Colonic mucosa (tissue), 4 donors: ENCODE measurements at regions not wholly inside any gene's neighbourhood (a gene's known extent, or its start where the extent isn't known, plus 50 kb on each side); places are given as distances from the start of the nearest gene placed in this dataset.

ENCODE experiments used
- DNase-seq: peaks from one replicate; pipeline ENCODE4 v3.0.0-alpha.2; 2020
- H3K27ac ChIP-seq: fragments of 200-600 bp; one replicate; pipeline ENCODE4 v1.8.0; 2021
- H3K27me3 ChIP-seq: fragments of 200-600 bp; one replicate; pipeline ENCODE4 v1.8.0; 2021
- H3K36me3 ChIP-seq: fragments of 200-600 bp; one replicate; pipeline ENCODE4 v1.8.0; 2021
- H3K4me1 ChIP-seq: fragments of 200-600 bp; one replicate; pipeline ENCODE4 v1.8.0; 2021; ENCODE audit warnings: mild to moderate bottlenecking
- H3K4me3 ChIP-seq: fragments of 200-600 bp; one replicate; pipeline ENCODE4 v1.8.0; 2021
- H3K9ac ChIP-seq, 2 donors: one replicate each; pipeline ENCODE4 v1.7.0; 2013; ENCODE audit warnings: control low read depth in 2 of 2, low read depth in 2 of 2, low read length in 2 of 2
- H3K9me3 ChIP-seq: fragments of 200-600 bp; one replicate; pipeline ENCODE4 v1.8.0; 2021
- CTCF ChIP-seq: fragments of 200-600 bp; IDR thresholded peaks from one replicate; pipeline ENCODE4 v1.8.0; 2022; ENCODE audit warnings: antibody characterized with exemption, mild to moderate bottlenecking
- intact Hi-C: fragments of 100-400 bp; cut with DNase I; formaldehyde crosslinking; loops from one replicate; pipeline ENCODE4 v1.14.1; 2022
- donor health status: healthy.
- donor health status: DM: no; HTN: no; CAD: no.
- donor health status: DM: no; HTN: no; CAD: no.

- H3K9ac ChIP-seq, result no peak overlapping the region
- H3K4me3 ChIP-seq, result no peak overlapping the region
- no peaks in the 10 kb centered on the region for H3K4me1 ChIP-seq
- no peaks in the 10 kb centered on the region for H3K9me3 ChIP-seq
- intact Hi-C loops, result no loop called here
- no peaks in the 10 kb centered on the region for H3K36me3 ChIP-seq
- no peak for TF ChIP-seq CTCF
- H3K27ac ChIP-seq, result no peak overlapping the region
- no peaks in the 10 kb centered on the region for H3K27me3 ChIP-seq
- no peak for DNase-seq
Measured at GRCh38 chr11:106447631-106448191, 370.2 kb downstream of the AASDHPPT start.

- no peaks in the 10 kb centered on the region for H3K36me3 ChIP-seq
- DNase-seq, result no peak
- no peaks in the 10 kb centered on the region for H3K9me3 ChIP-seq
- intact Hi-C loops, result no loop called here
- H3K4me1 ChIP-seq, result no peaks in the 10 kb centered on the region
- no peak overlapping the region for H3K27ac ChIP-seq
- TF ChIP-seq CTCF, result no peak
- no peak overlapping the region for H3K4me3 ChIP-seq
- H3K9ac ChIP-seq, result no peak overlapping the region
- H3K27me3 ChIP-seq, result no peaks in the 10 kb centered on the region
Measured at GRCh38 chr11:106449763-106450162, 372.3 kb downstream of the AASDHPPT start.

- intact Hi-C loops, result no loop called here
- H3K27me3 ChIP-seq, result no peaks in the 10 kb centered on the region
- no peak for TF ChIP-seq CTCF
- H3K4me3 ChIP-seq, result no peak overlapping the region
- H3K27ac ChIP-seq, result no peak overlapping the region
- no peak overlapping the region for H3K9ac ChIP-seq
- no peaks in the 10 kb centered on the region for H3K9me3 ChIP-seq
- H3K4me1 ChIP-seq, result no peaks in the 10 kb centered on the region
- H3K36me3 ChIP-seq, result no peaks in the 10 kb centered on the region
- no peak for DNase-seq
Measured at GRCh38 chr11:106451228-106451922, 373.9 kb downstream of the AASDHPPT start.

GRCh38 chr11:106456647-106457046 lies 379.2 kb downstream of the AASDHPPT start:
- DNase-seq, result no peak
- H3K27me3 ChIP-seq, result no peaks in the 10 kb centered on the region
- TF ChIP-seq CTCF, result no peak
- no peaks in the 10 kb centered on the region for H3K36me3 ChIP-seq
- H3K9ac ChIP-seq, result no peak overlapping the region
- no peaks in the 10 kb centered on the region for H3K9me3 ChIP-seq
- no peaks in the 10 kb centered on the region for H3K4me1 ChIP-seq
- H3K4me3 ChIP-seq, result no peak overlapping the region
- H3K27ac ChIP-seq, result no peak overlapping the region
- intact Hi-C loops, result no loop called here

GRCh38 chr11:106457727-106458126 lies 380.3 kb downstream of the AASDHPPT start:
- TF ChIP-seq CTCF, result no peak
- intact Hi-C loops, result no loop called here
- no peak overlapping the region for H3K27ac ChIP-seq
- H3K36me3 ChIP-seq, result no peaks in the 10 kb centered on the region
- no peaks in the 10 kb centered on the region for H3K9me3 ChIP-seq
- no peak overlapping the region for H3K9ac ChIP-seq
- no peaks in the 10 kb centered on the region for H3K27me3 ChIP-seq
- no peak for DNase-seq
- H3K4me3 ChIP-seq, result no peak overlapping the region
- H3K4me1 ChIP-seq, result no peaks in the 10 kb centered on the region
